Activated CD4-positive, CD25-positive, alpha-beta regulatory T cell treated with anti-CD3 and anti-CD28 coated beads, Interleukin-2, amount 50 U/mL, for 24 hours (primary cell): ENCODE measurements at regions not wholly inside any gene's neighbourhood (a gene's known extent, or its start where the extent isn't known, plus 50 kb on each side); places are given as distances from the start of the nearest gene placed in this dataset.
"Not testable (repeated sequence)": the region's sequence is repeated elsewhere in the genome, so short reads cannot be mapped to it uniquely, and the experiment has no call there.

Experiments used
- ATAC-seq, 2 donors: fragments of 150-1000 bp; cut with Tn5 transposase; one replicate each; pipeline ENCODE4 v1.10.0; 2021; ENCODE audit warnings: mild to moderate bottlenecking in 1 of 2, moderate library complexity in 1 of 2

GRCh38 chr3:158882445-158882844 lies 80.6 kb downstream of the MFSD1 start:
- no peak for ATAC-seq

- ATAC-seq, result no peak
These were observed 94.9 kb downstream of the MFSD1 start for GRCh38 chr3:158896729-158897128.

- no peak for ATAC-seq
These were observed 104.9 kb downstream of the MFSD1 start for GRCh38 chr3:158906749-158907148.

DNA sequence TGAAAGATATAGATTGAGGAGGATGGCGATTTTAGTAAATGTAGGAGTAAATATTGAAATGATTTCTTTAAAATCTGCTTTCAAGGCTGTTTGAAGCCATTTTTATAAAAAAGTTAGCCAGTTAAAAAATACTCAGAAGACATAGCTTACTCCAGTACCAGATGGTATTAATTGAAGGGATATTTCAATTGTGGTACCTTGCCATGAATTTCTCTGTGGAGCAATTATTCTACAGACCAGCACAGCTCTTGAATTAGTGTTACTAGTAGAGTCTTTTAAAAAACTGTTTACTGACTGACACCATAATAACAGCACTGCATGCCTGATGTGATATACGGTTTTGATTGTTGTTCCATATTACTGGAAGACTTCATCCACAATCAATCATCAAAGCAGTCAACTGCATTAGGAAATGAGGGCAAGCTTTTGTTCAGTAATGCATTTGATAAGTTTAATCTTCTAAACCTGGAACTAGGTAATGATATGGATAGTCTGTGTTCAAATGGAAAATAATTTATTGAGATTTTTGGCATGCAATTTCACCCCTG lies 106.4 kb downstream of the MFSD1 start:
- ATAC-seq, result no peak

DNA sequence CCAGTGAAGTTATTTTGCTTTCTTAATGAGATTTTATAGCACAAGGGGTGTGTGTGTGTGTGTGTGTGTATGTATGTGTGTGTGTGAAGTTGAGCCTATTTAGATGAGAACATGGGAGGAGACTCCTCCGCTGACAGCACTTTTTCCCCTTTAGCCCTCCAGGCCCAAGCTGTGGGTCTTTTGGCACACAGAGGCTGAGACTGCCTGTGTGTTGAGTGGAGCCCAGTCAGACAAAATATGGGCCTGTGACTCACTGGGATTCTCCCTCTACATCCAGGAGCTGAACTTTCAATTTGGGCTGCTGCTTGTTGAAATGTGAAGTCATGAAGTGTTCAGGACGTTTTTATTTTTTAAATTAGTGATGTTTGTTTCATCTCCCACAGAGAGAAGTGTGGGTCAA lies 108.0 kb downstream of the MFSD1 start:
- ATAC-seq, result no peak

GRCh38 chr3:158911586-158911985 lies 109.7 kb downstream of the MFSD1 start:
- ATAC-seq, result no peak

DNA sequence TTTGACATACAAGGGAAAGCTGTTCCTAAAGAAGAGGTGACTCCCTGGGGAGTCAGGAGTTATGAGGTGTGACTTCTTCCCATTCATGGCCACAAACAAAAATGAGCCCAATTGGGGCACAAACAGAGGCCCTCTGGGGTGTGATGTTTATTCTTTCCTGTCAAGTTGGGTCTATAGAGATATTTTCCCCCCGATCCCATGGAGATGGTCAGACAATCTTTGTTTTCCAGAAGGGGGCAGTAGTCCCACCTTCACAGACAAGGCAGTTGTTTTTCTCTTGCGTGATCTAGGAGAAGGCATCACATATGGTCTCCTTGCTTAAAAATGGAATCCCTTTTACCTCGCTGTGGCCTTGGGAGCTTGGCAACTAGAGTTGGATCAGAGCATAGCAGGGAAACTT lies 110.3 kb downstream of the MFSD1 start:
- ATAC-seq, result no peak

GRCh38 chr3:158912621-158913020 lies 110.8 kb downstream of the MFSD1 start:
- ATAC-seq, result no peak

- no peak for ATAC-seq
These were observed 114.3 kb downstream of the MFSD1 start for GRCh38 chr3:158916111-158916510.

DNA sequence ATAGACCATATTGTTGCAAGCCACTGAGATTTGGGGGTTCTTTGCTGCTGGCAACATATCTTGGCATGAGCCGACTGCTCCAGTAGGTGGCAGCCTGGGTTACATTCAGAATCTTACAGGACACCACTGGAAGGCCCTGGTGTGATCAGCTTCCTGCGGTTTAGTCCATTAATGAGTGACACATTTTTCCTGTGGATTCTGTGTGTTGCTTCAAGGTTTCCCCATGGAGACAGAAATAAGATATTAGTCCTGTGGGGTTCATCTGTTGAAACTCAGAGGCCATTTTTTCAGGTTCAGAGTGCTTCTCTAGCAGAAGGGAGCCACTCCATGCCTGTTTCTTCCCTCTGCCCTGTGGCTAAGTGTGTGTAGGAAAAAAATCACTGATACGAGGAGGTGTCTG lies 116.2 kb downstream of the MFSD1 start:
- no peak for ATAC-seq

DNA sequence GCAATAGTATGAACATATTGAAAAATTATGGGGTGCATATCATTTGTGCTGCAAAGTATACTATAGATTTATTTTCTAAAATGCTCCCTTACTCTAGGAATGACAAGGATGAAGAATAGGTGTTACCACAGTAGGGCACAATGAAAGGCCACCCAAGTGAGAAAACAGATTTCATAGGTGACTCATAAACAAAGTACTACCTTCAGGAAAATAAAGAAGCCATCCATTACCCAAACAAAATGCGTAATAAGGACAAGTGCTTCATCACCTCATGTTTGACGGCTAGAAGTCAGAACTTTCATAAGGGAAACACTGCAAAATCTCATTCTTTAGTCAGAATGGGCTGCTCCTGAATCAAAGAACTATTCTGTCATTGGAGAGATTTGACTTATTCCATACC lies 116.6 kb downstream of the MFSD1 start:
- ATAC-seq, result no peak

GRCh38 chr3:158920371-158920770 lies 118.5 kb downstream of the MFSD1 start:
- ATAC-seq, result no peak

GRCh38 chr3:158925021-158925420 lies 123.2 kb downstream of the MFSD1 start:
- ATAC-seq, result no peak

DNA sequence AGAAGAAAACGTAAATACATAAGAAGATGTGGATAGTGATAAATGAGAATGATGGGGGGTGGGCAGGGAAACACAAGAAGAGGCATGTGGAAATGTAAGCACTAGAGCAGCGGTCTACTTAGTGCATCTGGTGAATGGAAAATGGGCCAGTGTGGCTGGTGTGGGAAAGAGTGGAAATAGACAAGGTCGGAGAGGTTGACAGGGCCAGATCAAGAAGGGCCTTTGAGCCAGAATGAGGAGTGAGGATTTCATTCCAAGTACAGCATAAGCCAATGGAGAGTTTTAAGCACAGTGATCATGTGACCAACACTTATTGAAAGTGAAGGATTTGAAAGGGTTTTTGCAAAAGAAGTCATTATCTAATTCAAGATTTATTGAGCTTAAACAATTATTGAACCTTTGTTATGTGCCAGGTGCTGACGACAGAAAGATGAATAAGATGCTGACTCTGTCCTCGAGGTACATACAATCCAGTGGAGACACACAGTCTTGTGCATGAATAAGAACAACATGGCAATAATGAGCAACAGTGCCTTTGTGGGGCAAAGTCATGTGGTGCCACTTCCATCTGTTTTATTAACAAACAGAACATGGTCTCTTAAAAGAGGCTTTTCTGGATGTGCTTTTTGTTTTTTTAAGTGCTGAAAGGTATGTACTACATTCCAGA lies 124.1 kb downstream of the MFSD1 start:
- no peak for ATAC-seq

- ATAC-seq, result no peak
These were observed 134.0 kb downstream of the MFSD1 start for GRCh38 chr3:158935846-158936245.

- ATAC-seq, result no peak
These were observed 134.8 kb downstream of the MFSD1 start for GRCh38 chr3:158936530-158937113.

- no peak for ATAC-seq
These were observed 148.5 kb downstream of the MFSD1 start for GRCh38 chr3:158950178-158950901.

DNA sequence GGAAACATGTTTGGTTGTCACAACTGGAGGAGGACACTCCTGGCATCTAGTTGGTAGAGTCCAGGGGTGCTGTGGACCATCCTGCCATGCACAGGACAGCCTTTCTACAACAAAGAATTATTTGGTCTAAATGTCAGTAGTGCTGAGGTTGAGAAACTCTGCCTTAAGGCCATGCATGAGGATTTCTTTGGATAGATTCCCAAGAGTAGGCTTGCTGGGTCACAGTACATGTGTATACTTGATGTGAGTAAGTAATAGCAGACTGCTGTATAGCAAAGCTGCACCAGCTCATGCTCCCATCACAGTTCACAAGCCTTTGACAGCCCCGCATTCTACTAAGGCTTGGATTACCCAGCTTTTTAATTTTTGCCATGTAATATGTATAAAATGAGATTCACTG lies 151.3 kb downstream of the MFSD1 start:
- no peak for ATAC-seq

- no peak for ATAC-seq
These were observed 152.6 kb downstream of the MFSD1 start for GRCh38 chr3:158954420-158954819.

DNA sequence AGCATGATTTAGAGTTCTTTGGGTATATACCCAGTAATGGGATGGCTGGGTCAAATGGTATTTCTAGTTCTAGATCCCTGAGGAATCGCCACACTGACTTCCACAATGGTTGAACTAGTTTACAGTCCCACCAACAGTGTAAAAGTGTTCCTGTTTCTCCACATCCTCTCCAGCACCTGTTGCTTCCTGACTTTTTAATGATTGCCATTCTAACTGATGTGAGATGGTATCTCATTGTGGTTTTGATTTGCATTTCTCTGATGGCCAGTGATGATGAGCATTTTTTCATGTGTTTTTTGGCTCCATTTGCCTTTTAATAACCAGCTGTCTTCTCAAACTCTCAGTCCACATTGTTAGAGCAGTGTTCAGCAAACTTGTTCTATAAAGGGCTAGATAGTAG lies 155.9 kb downstream of the MFSD1 start:
- ATAC-seq, result not testable (repeated sequence)

DNA sequence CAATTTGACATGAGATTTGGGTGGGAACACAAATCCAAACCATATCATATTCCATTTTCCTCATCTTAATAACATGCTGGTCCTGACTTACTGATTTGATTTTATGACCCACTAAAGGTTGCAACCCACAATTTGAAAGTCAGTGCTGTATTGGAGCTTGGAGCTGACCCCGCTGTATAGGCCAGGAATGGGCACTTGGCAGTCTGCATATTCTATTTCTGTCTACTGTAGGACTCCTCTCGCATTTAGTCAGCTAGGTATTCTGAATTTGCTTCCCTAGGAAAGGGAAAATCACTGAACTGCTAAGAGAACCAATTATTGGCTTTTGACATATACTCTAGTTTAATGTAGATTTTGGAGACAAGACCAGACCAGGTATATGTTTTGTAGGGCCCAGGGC lies 157.0 kb downstream of the MFSD1 start:
- no peak for ATAC-seq

- ATAC-seq, result no peak
These were observed 159.6 kb downstream of the MFSD1 start for GRCh38 chr3:158961471-158961870.

- ATAC-seq, result no peak
These were observed 160.1 kb downstream of the MFSD1 start for GRCh38 chr3:158961911-158962310.

DNA sequence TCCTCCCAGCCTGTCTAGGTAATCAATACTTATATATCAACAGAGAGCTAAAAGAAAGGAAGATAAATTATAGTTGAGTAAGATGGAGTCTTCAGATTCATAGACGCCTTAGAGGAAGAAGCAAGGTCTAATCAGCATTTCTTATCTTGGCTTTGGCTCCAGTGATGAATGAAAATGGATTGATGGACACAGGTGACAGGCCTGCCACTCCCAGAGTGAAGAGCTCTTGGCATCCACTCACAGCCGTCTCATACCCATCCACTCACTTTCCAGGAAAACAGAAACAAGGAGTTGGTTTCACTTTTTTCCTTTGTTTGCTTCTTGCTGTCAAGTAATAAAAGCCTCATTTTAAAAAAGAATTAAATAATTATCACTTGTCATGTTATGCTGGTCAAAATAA lies 168.2 kb downstream of the MFSD1 start:
- ATAC-seq, result no peak
